ENCODE measurements at regions not wholly inside any gene's neighbourhood (a gene's known extent, or its start where the extent isn't known, plus 50 kb on each side); places are given as distances from the start of the nearest gene placed in this dataset.

DNA sequence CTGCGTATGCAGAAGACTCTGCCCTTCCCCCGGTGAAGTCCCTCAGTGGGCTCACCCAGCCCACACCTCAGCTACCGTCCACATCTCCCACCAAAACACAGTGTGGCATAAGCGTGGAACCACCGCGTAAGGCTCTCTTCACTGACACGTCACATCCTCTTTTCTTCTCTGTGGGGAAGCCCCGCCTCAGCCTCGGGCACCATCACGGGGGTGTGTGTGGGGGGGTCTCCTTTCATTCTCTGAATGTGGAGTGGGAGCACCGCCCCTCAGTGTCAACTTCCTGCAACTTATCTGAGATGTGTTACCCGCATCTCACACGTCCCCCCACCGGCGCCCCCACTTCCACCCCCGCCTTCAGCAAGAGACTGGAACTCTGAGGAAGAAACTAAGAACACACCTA, 388.4 kb upstream of the JARID2 start:
- no peaks in the 10 kb centered on the region for H3K9me3 Mint-ChIP-seq
- peaks cover 2% of the 10 kb centered on the region for H3K36me3 Mint-ChIP-seq (ENCODE audit: low read depth)
- no peaks in the 10 kb centered on the region for H3K27me3 Mint-ChIP-seq (ENCODE audit: low read depth)
- peak; percentile 69 for DNase-seq (ENCODE audit: low spot score)
- peak overlapping the region; percentile 55 for H3K4me3 Mint-ChIP-seq
- H3K27ac Mint-ChIP-seq, result peak overlapping the region; percentile 78
- H3K4me1 Mint-ChIP-seq (ENCODE audit: low read depth), result peaks cover 17% of the 10 kb centered on the region

DNA sequence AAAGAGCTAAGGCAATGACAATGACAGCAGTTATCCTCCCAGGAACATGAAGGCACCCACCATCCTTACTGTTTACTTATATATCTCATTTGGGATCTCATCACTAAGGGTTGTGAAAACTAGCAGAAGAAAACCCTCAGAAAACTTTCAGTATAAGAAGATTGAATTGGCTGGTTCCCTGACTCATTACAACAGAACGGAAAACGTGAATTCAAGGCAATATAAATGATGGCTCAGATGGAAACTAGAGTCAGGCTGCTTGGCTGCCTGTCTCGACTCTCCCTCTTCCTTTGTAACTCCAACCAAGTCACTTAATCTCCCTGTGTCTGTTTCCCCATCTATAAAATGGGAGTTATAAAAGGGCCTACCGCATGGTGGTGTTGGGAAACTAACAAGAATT, 387.1 kb upstream of the JARID2 start:
- Mint-ChIP-seq H3K4me3 (no peak overlapping the region), H3K9me3 (no peaks in the 10 kb centered on the region), H3K27me3 (ENCODE audit: low read depth) (no peaks in the 10 kb centered on the region), H3K36me3 (ENCODE audit: low read depth) (peaks cover 2% of the 10 kb centered on the region), H3K27ac (peak overlapping the region; percentile 5), H3K4me1 (ENCODE audit: low read depth) (peaks cover 17% of the 10 kb centered on the region)
- DNase-seq (ENCODE audit: low spot score), result peak; percentile 48

DNA sequence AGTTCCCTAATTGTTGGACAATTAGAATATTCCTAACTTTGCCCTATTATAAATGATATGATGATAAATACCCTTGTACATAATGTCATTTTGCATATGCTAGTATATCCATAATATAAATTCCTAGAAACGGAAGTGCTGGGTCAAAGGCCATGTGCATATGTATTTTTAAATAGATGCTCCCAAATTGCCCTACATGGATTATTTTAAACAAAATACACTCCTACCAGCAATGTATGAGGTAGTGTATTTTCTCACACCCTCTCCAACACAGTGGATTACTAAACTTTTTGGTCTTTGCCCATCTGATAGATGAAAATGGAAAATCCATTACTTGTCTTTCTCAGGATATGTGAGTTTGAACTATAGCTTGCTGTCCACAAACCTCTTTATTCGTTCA, 385.1 kb upstream of the JARID2 start:
- H3K4me1 Mint-ChIP-seq (ENCODE audit: low read depth), result peaks cover 22% of the 10 kb centered on the region
- no peak overlapping the region for H3K27ac Mint-ChIP-seq
- H3K36me3 Mint-ChIP-seq (ENCODE audit: low read depth), result peaks cover 2% of the 10 kb centered on the region
- H3K9me3 Mint-ChIP-seq, result no peaks in the 10 kb centered on the region
- H3K4me3 Mint-ChIP-seq, result no peak overlapping the region
- DNase-seq (ENCODE audit: low spot score), result no peak
- H3K27me3 Mint-ChIP-seq (ENCODE audit: low read depth), result no peaks in the 10 kb centered on the region

DNA sequence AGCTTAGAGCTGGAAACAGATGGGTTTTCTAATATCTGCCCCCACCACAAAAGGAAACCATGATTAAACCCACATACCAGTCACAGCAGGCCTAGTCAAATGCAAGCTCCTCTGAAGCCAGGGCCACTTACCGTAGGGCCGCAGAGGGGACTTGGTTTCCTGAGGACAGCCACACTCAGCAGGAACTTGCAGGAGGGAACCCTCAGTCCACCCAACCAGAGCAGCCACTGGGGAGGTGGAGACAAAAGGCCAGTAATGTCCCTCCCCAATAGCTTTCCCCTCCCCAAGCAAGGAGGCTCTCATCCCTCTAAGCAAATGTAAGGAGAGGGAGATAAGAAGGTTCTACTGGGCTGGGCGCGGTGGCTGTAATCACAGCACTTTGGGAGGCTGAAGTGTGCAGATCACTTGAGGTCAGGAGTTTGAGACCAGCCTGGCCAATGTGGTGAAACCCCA, 384.4 kb upstream of the JARID2 start:
- Mint-ChIP-seq H3K27me3 (ENCODE audit: low read depth) (no peaks in the 10 kb centered on the region), H3K36me3 (ENCODE audit: low read depth) (peaks cover 2% of the 10 kb centered on the region), H3K9me3 (no peaks in the 10 kb centered on the region), H3K4me1 (ENCODE audit: low read depth) (peaks cover 23% of the 10 kb centered on the region), H3K4me3 (no peak overlapping the region), H3K27ac (no peak overlapping the region)
- no peak for DNase-seq (ENCODE audit: low spot score)

DNA sequence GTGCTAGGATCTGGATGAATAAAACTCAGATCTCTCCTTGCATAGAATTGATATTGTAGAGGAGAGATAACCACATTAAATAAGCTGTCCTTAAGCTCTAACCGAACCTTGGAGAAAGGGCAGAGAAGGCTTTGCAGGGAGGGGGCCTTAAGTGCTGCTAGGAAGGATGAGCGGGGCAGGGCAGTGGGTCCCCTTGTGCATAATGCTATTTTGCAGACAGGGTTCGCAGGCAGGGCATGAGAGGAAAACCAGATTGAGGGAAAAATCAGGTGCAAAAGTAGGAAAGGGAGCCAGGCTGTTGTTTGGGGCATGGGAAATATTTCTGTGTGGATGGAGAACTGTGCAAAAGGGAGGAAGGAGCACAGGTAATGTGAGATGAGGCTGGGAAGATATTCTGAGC, 383.0 kb upstream of the JARID2 start:
- DNase-seq (ENCODE audit: low spot score), result no peak
- no peaks in the 10 kb centered on the region for H3K27me3 Mint-ChIP-seq (ENCODE audit: low read depth)
- no peak overlapping the region for H3K4me3 Mint-ChIP-seq
- H3K36me3 Mint-ChIP-seq (ENCODE audit: low read depth), result no peaks in the 10 kb centered on the region
- H3K4me1 Mint-ChIP-seq (ENCODE audit: low read depth), result peaks cover 16% of the 10 kb centered on the region
- H3K9me3 Mint-ChIP-seq, result no peaks in the 10 kb centered on the region
- H3K27ac Mint-ChIP-seq, result no peak overlapping the region

DNA sequence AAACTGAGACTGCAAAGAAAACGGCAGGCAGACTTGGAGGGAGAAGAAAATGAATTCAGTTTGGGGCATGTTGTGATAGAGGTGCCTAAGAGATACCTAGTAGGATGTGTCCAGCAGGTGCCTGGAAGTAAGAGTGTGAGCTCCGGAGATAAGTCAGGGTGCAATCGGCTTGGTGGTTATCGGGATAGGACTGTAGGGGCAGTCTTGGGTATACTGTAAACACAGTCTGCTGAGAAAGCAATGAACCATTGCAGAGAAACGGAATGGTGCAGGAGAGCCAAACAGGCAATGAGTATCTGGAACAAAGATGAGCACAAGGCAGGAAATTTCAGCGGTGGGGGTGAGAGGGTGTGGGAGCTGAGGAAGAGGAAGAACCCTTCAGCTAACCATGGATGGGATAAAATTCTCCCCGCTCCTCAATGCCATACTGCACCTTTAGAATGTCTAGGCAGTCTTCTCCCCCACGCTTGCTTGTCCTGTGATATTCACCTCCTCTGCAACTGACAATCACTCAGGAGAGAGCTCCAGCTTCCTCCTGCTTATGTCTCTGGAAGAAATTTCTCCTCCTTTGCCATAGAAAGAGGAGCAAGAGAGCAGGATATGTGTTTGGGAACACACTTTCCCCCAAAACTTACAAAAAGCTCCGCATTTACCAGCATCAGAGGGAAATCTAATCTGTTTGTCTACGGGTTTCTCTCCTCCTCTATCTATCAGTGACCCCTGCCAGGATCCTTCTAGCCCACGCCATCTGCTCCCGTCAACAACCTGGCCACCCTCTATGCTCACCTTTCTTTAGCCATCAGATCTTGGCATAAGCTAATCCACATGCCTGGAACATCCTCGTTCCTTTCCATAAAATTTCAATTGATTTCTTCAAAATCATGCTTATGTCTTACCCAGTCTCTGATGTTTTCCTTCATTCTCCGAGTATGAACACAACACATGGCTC, 381.7 kb upstream of the JARID2 start:
- Mint-ChIP-seq H3K36me3 (ENCODE audit: low read depth) (no peaks in the 10 kb centered on the region), H3K27me3 (ENCODE audit: low read depth) (no peaks in the 10 kb centered on the region), H3K27ac (no peak overlapping the region), H3K4me1 (ENCODE audit: low read depth) (peaks cover 9% of the 10 kb centered on the region), H3K9me3 (no peaks in the 10 kb centered on the region), H3K4me3 (no peak overlapping the region)
- no peak for DNase-seq (ENCODE audit: low spot score)

DNA sequence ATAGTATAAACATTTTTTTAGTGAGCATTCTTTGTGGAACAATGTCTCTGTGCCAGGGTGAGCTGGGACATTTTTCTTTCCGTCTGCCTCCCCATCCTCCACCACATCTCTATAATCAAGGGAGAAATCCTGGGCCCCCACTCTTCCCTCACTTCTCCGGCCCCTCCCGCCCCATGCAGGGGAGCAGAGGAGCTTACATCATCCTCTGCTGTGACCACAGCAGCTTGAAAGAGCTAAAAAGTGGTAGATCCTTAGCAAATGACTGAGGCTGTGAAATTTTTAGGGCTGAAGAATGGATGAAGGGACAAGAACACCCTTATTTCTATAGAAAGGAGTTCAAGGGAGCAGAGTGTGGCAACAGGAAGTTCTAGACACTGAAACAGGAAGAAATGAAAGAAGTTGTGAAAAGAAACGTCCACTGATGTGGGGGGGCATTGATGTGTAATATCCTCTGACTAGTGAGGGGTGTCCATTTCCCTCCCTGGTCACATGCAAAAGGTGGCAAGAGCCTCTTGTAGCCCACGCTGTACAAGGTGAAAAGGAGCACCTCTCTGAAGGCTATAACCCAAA, 380.3 kb upstream of the JARID2 start:
- Mint-ChIP-seq H3K4me1 (ENCODE audit: low read depth) (peaks cover 9% of the 10 kb centered on the region), H3K9me3 (no peaks in the 10 kb centered on the region), H3K27me3 (ENCODE audit: low read depth) (no peaks in the 10 kb centered on the region), H3K4me3 (no peak overlapping the region), H3K27ac (peak overlapping the region; percentile 3), H3K36me3 (ENCODE audit: low read depth) (no peaks in the 10 kb centered on the region)
- DNase-seq (ENCODE audit: low spot score), result no peak

DNA sequence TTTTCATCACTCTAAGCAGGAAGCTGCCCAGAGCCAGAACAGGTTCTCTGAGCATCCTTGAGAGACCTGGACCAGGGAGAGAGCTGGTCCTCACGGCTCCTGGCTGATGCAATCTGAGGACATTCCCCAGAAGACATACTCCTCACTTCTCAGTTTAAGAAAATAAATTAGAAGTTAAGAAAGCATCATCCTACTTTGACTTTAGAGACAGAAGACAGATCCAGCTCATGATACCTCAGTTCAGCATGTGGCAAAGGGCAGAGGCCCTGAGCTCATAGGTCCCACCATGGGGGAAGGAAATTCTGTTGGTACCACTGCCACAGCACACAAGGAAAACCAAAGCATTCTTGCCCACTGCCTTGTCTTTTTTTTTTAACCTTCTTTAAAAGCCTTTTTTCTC, 378.1 kb upstream of the JARID2 start:
- H3K4me1 Mint-ChIP-seq (ENCODE audit: low read depth), result peaks cover 9% of the 10 kb centered on the region
- no peaks in the 10 kb centered on the region for H3K36me3 Mint-ChIP-seq (ENCODE audit: low read depth)
- no peak for DNase-seq (ENCODE audit: low spot score)
- no peaks in the 10 kb centered on the region for H3K9me3 Mint-ChIP-seq
- no peak overlapping the region for H3K4me3 Mint-ChIP-seq
- H3K27ac Mint-ChIP-seq, result no peak overlapping the region
- no peaks in the 10 kb centered on the region for H3K27me3 Mint-ChIP-seq (ENCODE audit: low read depth)

DNA sequence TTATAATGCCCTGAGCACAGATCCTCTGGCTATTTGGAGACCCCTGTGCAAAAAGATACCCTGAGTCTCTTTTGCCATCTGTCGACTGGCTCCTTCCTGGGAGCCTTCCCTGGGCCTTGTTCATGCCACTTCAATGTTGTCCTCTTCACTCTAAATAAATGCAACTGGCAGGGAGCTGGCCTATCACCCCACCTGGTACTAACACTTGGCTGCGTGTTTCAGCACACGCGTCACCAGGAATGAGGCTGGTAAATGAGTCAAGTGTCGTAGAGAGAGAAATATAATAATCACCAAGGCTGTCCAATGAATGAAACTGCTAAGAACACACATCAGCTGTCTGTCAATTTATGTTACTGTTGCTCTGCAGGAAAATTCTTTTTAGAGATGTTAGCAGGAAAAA, 374.6 kb upstream of the JARID2 start:
- H3K9me3 Mint-ChIP-seq, result no peaks in the 10 kb centered on the region
- H3K36me3 Mint-ChIP-seq (ENCODE audit: low read depth), result no peaks in the 10 kb centered on the region
- H3K4me3 Mint-ChIP-seq, result no peak overlapping the region
- H3K27ac Mint-ChIP-seq, result no peak overlapping the region
- DNase-seq (ENCODE audit: low spot score), result no peak
- H3K4me1 Mint-ChIP-seq (ENCODE audit: low read depth), result peaks cover 25% of the 10 kb centered on the region
- H3K27me3 Mint-ChIP-seq (ENCODE audit: low read depth), result peaks cover 3% of the 10 kb centered on the region

DNA sequence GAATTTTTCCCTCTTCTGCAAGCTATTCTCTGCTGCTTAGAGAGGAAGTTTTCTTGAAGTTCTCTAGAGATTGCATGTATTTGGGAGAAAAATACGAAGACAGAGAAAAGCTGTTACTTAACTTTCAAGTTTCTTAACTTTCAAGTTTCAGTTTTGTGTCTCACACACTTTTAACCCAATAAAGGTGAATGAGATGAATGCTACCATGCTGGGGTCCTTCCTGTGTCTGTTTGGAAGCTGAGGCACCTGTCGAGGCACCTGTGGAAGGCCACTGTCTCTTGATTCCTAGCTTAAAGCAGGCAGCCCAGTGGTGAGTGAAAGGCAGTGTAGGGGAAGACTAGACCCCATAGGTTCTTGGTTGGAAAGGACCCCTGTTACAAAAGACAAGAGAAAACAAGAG, 372.8 kb upstream of the JARID2 start:
- Mint-ChIP-seq H3K36me3 (ENCODE audit: low read depth) (no peaks in the 10 kb centered on the region), H3K4me1 (ENCODE audit: low read depth) (peaks cover 41% of the 10 kb centered on the region), H3K9me3 (no peaks in the 10 kb centered on the region), H3K4me3 (no peak overlapping the region), H3K27ac (peak overlapping the region; percentile 54), H3K27me3 (ENCODE audit: low read depth) (peaks cover 3% of the 10 kb centered on the region)
- no peak for DNase-seq (ENCODE audit: low spot score)

DNA sequence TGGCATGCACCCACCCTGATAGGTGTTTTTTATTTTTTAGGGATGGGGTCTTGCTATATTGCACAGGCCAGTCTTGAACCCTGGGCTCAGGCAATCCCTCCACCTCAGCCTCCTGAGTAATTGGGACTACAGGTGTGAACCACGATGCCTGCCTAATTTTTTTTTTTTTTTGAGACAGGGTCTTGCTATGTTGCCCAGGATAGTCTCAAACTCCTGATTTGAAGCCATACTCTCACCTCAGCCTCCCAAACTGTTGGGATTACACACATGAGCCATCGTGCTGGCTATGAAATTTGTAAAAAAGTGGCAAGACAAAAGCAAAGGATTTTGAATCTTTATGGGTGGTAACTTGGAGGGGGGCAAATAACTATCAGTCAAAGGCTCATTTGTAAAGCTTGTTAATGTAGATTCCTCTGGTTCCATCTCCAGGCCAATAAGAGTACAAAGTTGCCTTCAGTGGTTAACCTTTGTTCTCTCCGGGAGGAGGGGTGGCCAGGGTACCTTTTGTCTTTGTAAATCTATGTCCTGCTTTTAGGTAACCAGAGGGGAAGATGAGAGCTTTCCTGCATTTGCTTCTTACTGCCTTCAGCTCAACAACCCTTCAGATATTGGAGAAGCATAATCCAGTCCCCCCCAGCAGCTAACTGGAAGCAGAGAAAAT, 372.0 kb upstream of the JARID2 start:
- Mint-ChIP-seq H3K4me3 (no peak overlapping the region), H3K27me3 (ENCODE audit: low read depth) (peaks cover 3% of the 10 kb centered on the region), H3K9me3 (no peaks in the 10 kb centered on the region), H3K4me1 (ENCODE audit: low read depth) (peaks cover 43% of the 10 kb centered on the region), H3K36me3 (ENCODE audit: low read depth) (no peaks in the 10 kb centered on the region), H3K27ac (no peak overlapping the region)
- DNase-seq (ENCODE audit: low spot score), result no peak

DNA sequence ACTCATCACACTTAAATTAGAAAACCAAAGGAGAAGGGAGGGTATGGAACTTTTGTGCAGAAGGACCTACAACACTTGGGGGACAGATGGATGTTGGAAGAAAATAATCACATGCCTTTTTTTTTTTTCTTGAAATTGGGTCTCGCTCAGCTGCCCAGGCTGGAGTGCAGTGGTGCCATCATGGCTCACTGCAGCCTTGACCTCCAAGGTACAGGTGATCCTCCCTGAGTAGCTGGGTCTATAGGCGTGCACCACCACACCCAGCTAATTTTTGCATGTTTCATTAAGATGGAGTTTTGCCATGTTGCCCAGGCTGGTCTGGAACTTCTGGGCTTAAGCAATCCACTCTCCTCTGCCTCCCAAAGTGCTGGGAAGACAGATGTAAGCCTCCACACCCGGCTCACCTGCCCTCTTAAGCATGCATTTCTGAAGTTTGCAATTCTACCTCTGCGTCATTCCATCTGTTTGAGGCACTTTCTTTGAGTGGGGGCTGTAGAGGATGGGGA, 370.8 kb upstream of the JARID2 start:
- Mint-ChIP-seq H3K9me3 (no peaks in the 10 kb centered on the region), H3K4me3 (no peak overlapping the region), H3K27ac (no peak overlapping the region), H3K4me1 (ENCODE audit: low read depth) (peaks cover 43% of the 10 kb centered on the region), H3K36me3 (ENCODE audit: low read depth) (no peaks in the 10 kb centered on the region), H3K27me3 (ENCODE audit: low read depth) (peaks cover 3% of the 10 kb centered on the region)
- DNase-seq (ENCODE audit: low spot score), result no peak

DNA sequence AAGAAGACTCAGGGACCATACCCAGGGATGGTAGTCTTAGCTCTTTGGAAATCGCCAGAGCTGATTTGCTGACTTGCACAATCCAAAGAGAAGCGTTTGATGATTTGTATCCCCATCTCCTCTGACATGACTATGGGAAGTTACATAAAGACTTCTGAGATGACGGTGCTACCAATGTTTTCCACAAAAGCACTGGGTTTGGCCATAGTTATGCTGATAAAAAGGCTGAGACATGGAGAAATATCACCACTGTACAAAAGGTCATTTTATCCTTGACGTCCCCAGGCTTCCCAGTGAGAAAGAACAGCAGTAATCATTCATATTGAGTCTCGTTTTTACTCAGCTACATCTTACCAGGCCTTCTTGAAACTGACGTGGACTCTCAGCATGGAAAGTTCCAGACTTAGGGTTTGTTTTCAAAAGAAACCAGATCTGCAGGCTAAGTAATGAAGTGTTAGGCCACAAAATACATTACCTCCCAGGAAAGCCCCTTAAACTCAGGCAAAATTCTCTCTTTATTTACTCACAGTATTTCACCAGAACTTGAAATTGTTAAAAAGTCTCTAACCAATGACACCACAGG, 370.3 kb upstream of the JARID2 start:
- peak overlapping the region; percentile 27 for H3K27ac Mint-ChIP-seq
- peak overlapping the region; percentile 5 for H3K4me3 Mint-ChIP-seq
- H3K9me3 Mint-ChIP-seq, result no peaks in the 10 kb centered on the region
- no peaks in the 10 kb centered on the region for H3K36me3 Mint-ChIP-seq (ENCODE audit: low read depth)
- H3K4me1 Mint-ChIP-seq (ENCODE audit: low read depth), result peaks cover 43% of the 10 kb centered on the region
- H3K27me3 Mint-ChIP-seq (ENCODE audit: low read depth), result peaks cover 3% of the 10 kb centered on the region
- DNase-seq (ENCODE audit: low spot score), result peak; percentile 77

All from T-helper 2 cell treated with Interferon-gamma antibody and Interleukin-4, amounts not matched to agents 5 μg/mL and 100 μg/mL, for 36 hours (primary cell).